ENCODE measurements at regions not wholly inside any gene's neighbourhood (a gene's known extent, or its start where the extent isn't known, plus 50 kb on each side); places are given as distances from the start of the nearest gene placed in this dataset.
"Not testable (repeated sequence)": the region's sequence is repeated elsewhere in the genome, so short reads cannot be mapped to it uniquely, and the experiment has no call there.

DNA sequence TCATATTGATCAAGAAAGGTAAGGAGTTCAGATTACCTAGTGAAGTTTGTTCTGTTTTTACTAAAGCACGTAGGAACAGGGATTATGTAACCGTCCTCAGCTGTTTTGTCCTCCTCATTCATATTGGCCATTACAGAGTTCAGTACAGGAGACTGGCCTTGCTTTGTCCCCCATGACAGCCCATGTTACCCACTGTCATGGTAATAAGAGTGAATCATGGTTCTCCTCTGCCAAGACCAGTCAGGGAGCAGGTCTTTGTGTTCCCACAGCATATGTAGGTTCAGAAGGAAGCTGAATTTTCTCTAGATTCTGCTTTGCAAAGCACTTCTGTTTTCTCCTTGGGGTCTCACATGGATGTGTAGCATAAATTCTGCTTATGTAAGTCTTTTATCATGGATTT, 106.2 kb upstream of the GPR141 start:
- Mint-ChIP-seq H3K9me3 (no peaks in the 10 kb centered on the region), H3K36me3 (no peaks in the 10 kb centered on the region), H3K27me3 (ENCODE audit: insufficient read depth, low read depth) (no peaks in the 10 kb centered on the region), H3K4me3 (no peak overlapping the region), H3K27ac (no peak overlapping the region), H3K4me1 (peaks cover 3% of the 10 kb centered on the region)
- no peaks in the 10 kb centered on the region for H3K79me2 ChIP-seq (ENCODE audit: low read depth)
- H3K4me3 ChIP-seq = no peak overlapping the region
- H3K9me3 ChIP-seq (ENCODE audit: low read depth) = no peaks in the 10 kb centered on the region
- no peaks in the 10 kb centered on the region for H3K27me3 ChIP-seq
- no peak for DNase-seq (ENCODE audit: low spot score)
- H4K20me1 ChIP-seq (ENCODE audit: low read depth) = no peaks in the 10 kb centered on the region
- H3K36me3 ChIP-seq = no peaks in the 10 kb centered on the region
- no peak overlapping the region for H3K9ac ChIP-seq
- TF ChIP-seq EZH2phosphoT487 (IDR thresholded peaks at IDR 0.05) (no peak), EZH2 (IDR thresholded peaks at IDR 0.05) (no peak), CTCF (IDR thresholded peaks at IDR 0.05) (no peak)
- H3K27ac ChIP-seq = no peak overlapping the region
- H2AFZ ChIP-seq (replicated peaks) = peak overlapping the region; percentile 30
- H3K4me2 ChIP-seq = no peak overlapping the region
- no peaks in the 10 kb centered on the region for H3F3A ChIP-seq (ENCODE audit: low read depth)
- H3K4me1 ChIP-seq = no peaks in the 10 kb centered on the region

DNA sequence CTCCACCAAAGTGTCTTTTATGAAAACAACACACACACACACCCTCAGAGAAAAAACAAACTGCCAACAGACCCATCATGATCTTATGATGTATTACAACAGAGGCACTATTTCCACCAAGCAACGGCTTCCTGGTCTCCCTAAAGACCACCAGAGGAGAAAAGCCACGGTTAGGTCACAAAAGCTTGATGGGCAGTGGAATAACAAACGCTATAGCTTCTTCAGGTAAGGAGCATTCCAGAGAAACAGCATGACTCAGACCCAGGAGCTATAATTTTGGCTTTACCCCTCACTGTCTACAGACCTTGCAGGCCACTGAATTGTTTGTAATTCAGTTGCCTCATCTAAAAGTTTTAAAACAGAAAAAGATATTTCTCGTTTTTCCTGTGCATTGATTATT, 105.7 kb upstream of the GPR141 start:
- H3K27ac Mint-ChIP-seq = no peak overlapping the region
- no peak overlapping the region for H3K4me3 ChIP-seq
- H3K4me3 Mint-ChIP-seq = no peak overlapping the region
- DNase-seq (ENCODE audit: low spot score) = no peak
- peak overlapping the region; percentile 30 for H2AFZ ChIP-seq (replicated peaks)
- H3K27me3 ChIP-seq = no peaks in the 10 kb centered on the region
- no peak overlapping the region for H3K9ac ChIP-seq
- H3K27ac ChIP-seq = no peak overlapping the region
- no peaks in the 10 kb centered on the region for H3K79me2 ChIP-seq (ENCODE audit: low read depth)
- no peaks in the 10 kb centered on the region for H3K27me3 Mint-ChIP-seq (ENCODE audit: insufficient read depth, low read depth)
- H3K4me2 ChIP-seq = no peak overlapping the region
- no peaks in the 10 kb centered on the region for H4K20me1 ChIP-seq (ENCODE audit: low read depth)
- H3K4me1 Mint-ChIP-seq = peaks cover 3% of the 10 kb centered on the region
- no peaks in the 10 kb centered on the region for H3K36me3 ChIP-seq
- H3K36me3 Mint-ChIP-seq = no peaks in the 10 kb centered on the region
- H3F3A ChIP-seq (ENCODE audit: low read depth) = no peaks in the 10 kb centered on the region
- no peaks in the 10 kb centered on the region for H3K9me3 ChIP-seq (ENCODE audit: low read depth)
- no peaks in the 10 kb centered on the region for H3K4me1 ChIP-seq
- TF ChIP-seq EZH2 (IDR thresholded peaks at IDR 0.05) (no peak), EZH2phosphoT487 (IDR thresholded peaks at IDR 0.05) (no peak), CTCF (IDR thresholded peaks at IDR 0.05) (no peak)
- no peaks in the 10 kb centered on the region for H3K9me3 Mint-ChIP-seq

DNA sequence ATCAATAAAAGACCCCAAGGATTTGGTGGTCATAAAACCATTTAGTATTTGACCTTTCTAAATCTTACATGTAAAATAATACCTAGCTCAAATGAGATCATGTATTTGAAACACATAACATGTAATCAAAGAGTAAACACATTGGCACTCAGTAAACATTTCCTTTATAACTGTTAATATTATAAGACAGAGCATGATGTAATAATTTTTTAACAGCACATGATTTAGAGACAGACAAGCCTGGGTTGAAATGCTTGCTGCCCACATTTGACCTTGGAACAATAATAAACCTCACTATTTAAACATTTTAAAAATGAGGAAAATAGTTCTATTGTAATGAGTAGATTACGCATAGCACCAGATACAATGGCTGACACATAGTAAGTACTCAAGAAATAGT, 105.2 kb upstream of the GPR141 start:
- Mint-ChIP-seq H3K27ac (no peak overlapping the region), H3K4me3 (no peak overlapping the region), H3K27me3 (ENCODE audit: insufficient read depth, low read depth) (no peaks in the 10 kb centered on the region), H3K4me1 (peaks cover 3% of the 10 kb centered on the region), H3K36me3 (no peaks in the 10 kb centered on the region), H3K9me3 (no peaks in the 10 kb centered on the region)
- no peaks in the 10 kb centered on the region for H3F3A ChIP-seq (ENCODE audit: low read depth)
- no peak overlapping the region for H3K27ac ChIP-seq
- no peaks in the 10 kb centered on the region for H3K4me1 ChIP-seq
- H3K9ac ChIP-seq = no peak overlapping the region
- no peaks in the 10 kb centered on the region for H3K27me3 ChIP-seq
- H3K4me3 ChIP-seq = no peak overlapping the region
- H2AFZ ChIP-seq (replicated peaks) = no peak overlapping the region
- no peaks in the 10 kb centered on the region for H3K36me3 ChIP-seq
- no peak for TF ChIP-seq EZH2phosphoT487 (IDR thresholded peaks at IDR 0.05)
- TF ChIP-seq CTCF (IDR thresholded peaks at IDR 0.05) = no peak
- TF ChIP-seq EZH2 (IDR thresholded peaks at IDR 0.05) = no peak
- H3K9me3 ChIP-seq (ENCODE audit: low read depth) = no peaks in the 10 kb centered on the region
- H3K4me2 ChIP-seq = no peak overlapping the region
- no peaks in the 10 kb centered on the region for H4K20me1 ChIP-seq (ENCODE audit: low read depth)
- DNase-seq (ENCODE audit: low spot score) = no peak
- no peaks in the 10 kb centered on the region for H3K79me2 ChIP-seq (ENCODE audit: low read depth)

DNA sequence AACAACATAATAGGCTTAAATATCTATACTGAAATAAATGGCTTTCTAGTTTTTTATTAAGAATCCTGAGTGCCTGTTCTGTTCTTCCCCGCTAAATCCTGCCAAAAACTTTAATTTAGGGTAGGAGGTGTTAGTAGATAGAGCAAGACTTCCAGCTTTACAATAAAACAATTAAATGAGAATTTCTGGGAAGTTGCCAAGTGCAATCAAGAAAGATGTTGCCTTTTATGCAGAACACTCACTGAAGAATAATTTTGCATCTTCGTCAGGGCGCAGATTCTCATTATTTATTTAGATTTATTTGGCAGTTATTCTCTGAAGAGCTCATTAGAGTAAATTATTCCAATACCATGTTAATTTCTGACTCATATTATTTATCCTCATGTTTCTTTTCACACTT, 103.2 kb upstream of the GPR141 start:
- H3K79me2 ChIP-seq (ENCODE audit: low read depth) = no peaks in the 10 kb centered on the region
- Mint-ChIP-seq H3K4me1 (peaks cover 3% of the 10 kb centered on the region), H3K27me3 (ENCODE audit: insufficient read depth, low read depth) (no peaks in the 10 kb centered on the region), H3K9me3 (no peaks in the 10 kb centered on the region), H3K27ac (no peak overlapping the region), H3K36me3 (no peaks in the 10 kb centered on the region), H3K4me3 (no peak overlapping the region)
- TF ChIP-seq CTCF (IDR thresholded peaks at IDR 0.05) = no peak
- no peak for TF ChIP-seq EZH2phosphoT487 (IDR thresholded peaks at IDR 0.05)
- no peak for TF ChIP-seq EZH2 (IDR thresholded peaks at IDR 0.05)
- H3K36me3 ChIP-seq = no peaks in the 10 kb centered on the region
- H3K27ac ChIP-seq = no peak overlapping the region
- no peaks in the 10 kb centered on the region for H3K9me3 ChIP-seq (ENCODE audit: low read depth)
- no peaks in the 10 kb centered on the region for H3K27me3 ChIP-seq
- H3K4me2 ChIP-seq = no peak overlapping the region
- H3K4me3 ChIP-seq = no peak overlapping the region
- no peaks in the 10 kb centered on the region for H4K20me1 ChIP-seq (ENCODE audit: low read depth)
- no peaks in the 10 kb centered on the region for H3K4me1 ChIP-seq
- no peak overlapping the region for H2AFZ ChIP-seq (replicated peaks)
- no peak overlapping the region for H3K9ac ChIP-seq
- no peak for DNase-seq (ENCODE audit: low spot score)
- no peaks in the 10 kb centered on the region for H3F3A ChIP-seq (ENCODE audit: low read depth)

DNA sequence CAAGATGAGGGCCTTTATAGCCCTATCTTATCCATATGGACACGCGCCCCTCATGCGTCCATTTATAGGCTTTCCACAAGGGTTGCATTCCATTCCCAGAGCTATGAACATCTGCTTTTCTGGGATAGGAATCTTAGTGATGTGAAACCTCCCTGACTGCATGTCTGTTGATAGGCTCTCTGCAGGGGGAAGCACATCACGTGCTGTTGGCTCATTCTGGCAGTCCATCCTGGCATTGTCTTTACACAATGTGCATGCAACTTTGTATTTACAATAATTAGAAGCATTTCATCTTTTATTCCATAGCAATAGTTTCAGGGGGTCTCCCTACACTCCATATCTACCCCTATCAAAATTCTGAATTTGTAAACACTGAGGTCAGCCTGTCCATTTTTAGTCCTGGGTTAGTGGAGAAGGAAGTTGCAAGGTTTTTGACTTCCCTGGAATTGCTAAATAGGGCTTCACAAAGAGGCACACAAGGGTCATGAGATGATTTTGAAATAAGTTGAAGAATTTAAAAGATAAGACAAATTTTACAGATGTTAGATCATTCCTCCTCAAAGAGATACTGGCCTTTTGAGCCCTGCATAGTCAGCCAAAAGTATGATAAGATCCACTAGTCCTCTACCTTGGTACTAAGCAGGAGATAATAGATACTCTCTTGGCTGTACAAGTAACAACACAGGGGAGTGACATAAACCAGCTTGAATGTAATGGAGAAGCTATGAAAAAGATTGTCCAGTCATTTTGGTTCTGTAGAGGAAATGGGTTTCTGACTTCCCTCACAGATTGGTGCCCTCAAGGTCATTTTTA, 98.7 kb upstream of the GPR141 start:
- not testable (repeated sequence) for H3K9me3 ChIP-seq (ENCODE audit: low read depth); H3K4me2 ChIP-seq; H3K4me1 Mint-ChIP-seq; H3F3A ChIP-seq (ENCODE audit: low read depth); H3K27me3 Mint-ChIP-seq (ENCODE audit: insufficient read depth, low read depth); H3K9me3 Mint-ChIP-seq; H3K79me2 ChIP-seq (ENCODE audit: low read depth); H3K9ac ChIP-seq; H3K4me1 ChIP-seq; H3K4me3 Mint-ChIP-seq; H3K4me3 ChIP-seq; H3K36me3 Mint-ChIP-seq; H3K27ac ChIP-seq; H4K20me1 ChIP-seq (ENCODE audit: low read depth); H3K36me3 ChIP-seq; H2AFZ ChIP-seq (replicated peaks); DNase-seq (ENCODE audit: low spot score); H3K27me3 ChIP-seq; H3K27ac Mint-ChIP-seq

Data from neural progenitor cell (in vitro differentiated cells).